ENCODE measurements at regions not wholly inside any gene's neighbourhood (a gene's known extent, or its start where the extent isn't known, plus 50 kb on each side); places are given as distances from the start of the nearest gene placed in this dataset.

- no peak for TF ChIP-seq CTCF (IDR thresholded peaks at IDR 0.05; ENCODE audit: low read depth, low read length, poor library complexity, severe bottlenecking)
- no peak for TF ChIP-seq EZH2phosphoT487 (IDR thresholded peaks at IDR 0.05; ENCODE audit: borderline replicate concordance, low read length)
Observed at GRCh38 chr4:151519728-151520415, 110.9 kb downstream of the FHIP1A start.
